ENCODE measurements at regions not wholly inside any gene's neighbourhood (a gene's known extent, or its start where the extent isn't known, plus 50 kb on each side); places are given as distances from the start of the nearest gene placed in this dataset.

DNA sequence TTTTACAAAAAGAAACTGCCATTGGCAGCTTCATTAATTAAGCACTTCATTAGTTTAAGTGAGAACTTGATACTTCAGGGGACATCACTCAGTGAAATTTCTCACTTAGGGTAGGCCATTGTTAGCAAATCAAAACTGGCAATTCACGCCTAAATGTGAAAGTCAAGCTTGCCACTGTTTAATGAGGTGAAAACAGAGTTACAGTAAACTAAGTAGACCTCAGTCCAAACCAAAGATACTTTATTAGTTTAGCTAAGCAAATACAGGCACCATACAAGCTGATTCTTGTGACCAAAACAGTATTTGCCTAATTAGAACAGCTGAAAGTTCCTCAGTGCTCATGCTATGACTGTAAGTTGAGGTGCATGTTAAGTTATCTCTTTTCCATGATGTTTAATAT is 176.5 kb upstream of the CPNE8 start:
- no peak for DNase-seq (ENCODE audit: low read depth in 2 of 2)
- TF ChIP-seq, protein P1, sequence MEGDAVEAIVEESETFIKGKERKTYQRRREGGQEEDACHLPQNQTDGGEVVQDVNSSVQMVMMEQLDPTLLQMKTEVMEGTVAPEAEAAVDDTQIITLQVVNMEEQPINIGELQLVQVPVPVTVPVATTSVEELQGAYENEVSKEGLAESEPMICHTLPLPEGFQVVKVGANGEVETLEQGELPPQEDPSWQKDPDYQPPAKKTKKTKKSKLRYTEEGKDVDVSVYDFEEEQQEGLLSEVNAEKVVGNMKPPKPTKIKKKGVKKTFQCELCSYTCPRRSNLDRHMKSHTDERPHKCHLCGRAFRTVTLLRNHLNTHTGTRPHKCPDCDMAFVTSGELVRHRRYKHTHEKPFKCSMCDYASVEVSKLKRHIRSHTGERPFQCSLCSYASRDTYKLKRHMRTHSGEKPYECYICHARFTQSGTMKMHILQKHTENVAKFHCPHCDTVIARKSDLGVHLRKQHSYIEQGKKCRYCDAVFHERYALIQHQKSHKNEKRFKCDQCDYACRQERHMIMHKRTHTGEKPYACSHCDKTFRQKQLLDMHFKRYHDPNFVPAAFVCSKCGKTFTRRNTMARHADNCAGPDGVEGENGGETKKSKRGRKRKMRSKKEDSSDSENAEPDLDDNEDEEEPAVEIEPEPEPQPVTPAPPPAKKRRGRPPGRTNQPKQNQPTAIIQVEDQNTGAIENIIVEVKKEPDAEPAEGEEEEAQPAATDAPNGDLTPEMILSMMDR (IDR thresholded peaks at IDR 0.05; ENCODE audit: low read depth, low read length): no peak
- H3K4me3 ChIP-seq (replicated peaks in 1 of 2; ENCODE audit: low read depth in 2 of 2, low read length in 2 of 2): no peak overlapping the region

DNA sequence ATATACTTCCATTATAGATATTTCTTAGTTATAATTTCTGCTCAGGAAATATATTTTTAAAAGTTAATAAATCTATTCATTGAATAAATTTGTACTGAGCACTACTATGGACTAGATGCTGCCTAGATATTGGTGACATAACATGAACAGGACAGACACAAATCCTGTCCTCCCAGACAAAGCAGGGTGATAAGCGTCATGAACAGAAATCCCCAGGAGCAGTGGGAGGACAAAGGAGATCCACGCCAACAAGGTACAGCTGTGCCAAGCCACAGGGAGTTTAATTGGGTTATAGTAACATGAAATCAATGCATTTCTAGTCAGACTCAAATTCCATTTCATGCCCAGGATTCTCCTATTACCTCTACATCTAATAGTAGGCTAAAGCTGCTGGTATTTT is 171.8 kb upstream of the CPNE8 start:
- H3K4me3 ChIP-seq (replicated peaks in 1 of 2; ENCODE audit: low read depth in 2 of 2, low read length in 2 of 2): no peak overlapping the region
- no peak for DNase-seq (ENCODE audit: low read depth in 2 of 2)
- TF ChIP-seq, protein P1 (IDR thresholded peaks at IDR 0.05; ENCODE audit: low read depth, low read length): no peak

DNA sequence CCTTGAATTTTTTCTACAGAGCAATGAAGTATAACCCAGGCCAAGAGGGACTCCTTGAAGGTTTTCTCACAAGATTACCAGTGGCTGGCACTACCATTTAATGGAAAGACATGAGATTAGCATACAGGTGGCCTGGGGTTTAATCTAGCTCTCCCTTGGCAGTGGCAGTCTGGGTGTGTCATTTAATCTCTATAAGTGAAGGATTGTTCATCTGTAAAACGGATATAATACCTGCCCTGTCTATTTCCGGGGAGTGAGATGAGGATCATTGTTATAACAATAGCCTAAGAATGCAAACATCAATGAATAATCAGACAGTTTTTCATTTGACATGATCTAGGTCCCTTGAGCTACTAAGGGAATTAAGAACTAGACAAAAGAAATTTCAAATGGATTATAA is 168.7 kb upstream of the CPNE8 start:
- DNase-seq (ENCODE audit: low read depth in 2 of 2): no peak
- H3K4me3 ChIP-seq (replicated peaks in 1 of 2; ENCODE audit: low read depth in 2 of 2, low read length in 2 of 2): no peak overlapping the region
- TF ChIP-seq, protein P1 (IDR thresholded peaks at IDR 0.05; ENCODE audit: low read depth, low read length): no peak

DNA sequence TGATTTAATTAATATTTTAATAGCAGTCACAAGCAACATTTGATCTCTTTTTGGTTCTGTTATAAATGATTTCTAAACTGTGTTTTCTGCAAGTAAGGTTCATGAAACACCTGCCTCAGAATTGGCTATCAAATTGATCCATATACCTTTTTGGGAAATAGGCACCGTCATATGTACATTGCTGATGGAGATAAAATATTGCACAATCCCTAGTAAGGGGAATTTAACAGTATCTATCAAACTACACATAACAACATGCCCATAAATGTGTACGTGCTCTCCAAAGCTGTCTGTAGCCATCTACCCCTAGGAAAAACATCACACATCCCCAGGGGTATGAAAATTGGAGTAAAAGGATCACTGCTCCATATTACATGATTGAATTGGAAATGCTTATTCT is 167.3 kb upstream of the CPNE8 start:
- DNase-seq (ENCODE audit: low read depth in 2 of 2): no peak
- H3K4me3 ChIP-seq (replicated peaks in 1 of 2; ENCODE audit: low read depth in 2 of 2, low read length in 2 of 2): no peak overlapping the region
- TF ChIP-seq, protein P1 (IDR thresholded peaks at IDR 0.05; ENCODE audit: low read depth, low read length): no peak

DNA sequence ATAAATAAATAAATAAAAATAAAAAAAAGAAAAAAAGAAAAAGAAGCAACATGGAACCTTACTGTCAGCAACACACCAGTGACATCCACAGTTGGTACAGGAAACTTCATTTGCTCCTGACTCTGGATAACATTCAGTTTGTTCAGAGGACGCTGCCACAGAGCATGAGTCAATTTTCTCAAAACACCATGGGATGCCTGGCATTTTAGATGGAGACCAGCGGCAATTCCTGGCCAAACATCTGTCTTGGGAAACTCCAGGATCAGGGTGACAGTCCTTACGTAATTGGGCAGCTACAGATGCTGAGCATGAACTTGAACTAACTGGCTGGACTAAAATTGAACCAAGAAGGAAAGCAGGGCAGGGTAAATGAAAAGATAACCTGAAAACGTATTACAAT is 166.2 kb upstream of the CPNE8 start:
- no peak overlapping the region for H3K4me3 ChIP-seq (replicated peaks in 1 of 2; ENCODE audit: low read depth in 2 of 2, low read length in 2 of 2)
- TF ChIP-seq, protein P1 (IDR thresholded peaks at IDR 0.05; ENCODE audit: low read depth, low read length): no peak
- DNase-seq (ENCODE audit: low read depth in 2 of 2): no peak

DNA sequence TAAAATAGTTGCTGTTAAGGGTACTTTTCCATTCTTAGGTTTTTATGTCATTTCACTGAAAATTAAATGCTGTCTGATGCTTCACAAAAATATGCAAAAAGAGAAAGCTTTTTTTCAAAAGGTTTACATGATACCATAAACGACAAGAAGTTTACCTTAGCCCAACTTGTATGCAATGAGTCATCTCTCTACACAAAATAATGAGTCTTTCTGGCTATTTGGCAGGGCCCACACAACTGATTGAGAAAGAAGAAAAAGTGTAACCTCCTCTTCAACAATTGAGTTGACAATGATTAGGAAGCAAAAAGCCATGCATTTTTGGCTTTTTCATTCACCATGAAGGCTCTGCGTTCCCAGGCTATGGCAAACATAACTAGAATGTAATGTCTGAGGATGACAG is 165.4 kb upstream of the CPNE8 start:
- H3K4me3 ChIP-seq (replicated peaks in 1 of 2; ENCODE audit: low read depth in 2 of 2, low read length in 2 of 2): no peak overlapping the region
- TF ChIP-seq, protein P1 (IDR thresholded peaks at IDR 0.05; ENCODE audit: low read depth, low read length): no peak
- no peak for DNase-seq (ENCODE audit: low read depth in 2 of 2)

DNA sequence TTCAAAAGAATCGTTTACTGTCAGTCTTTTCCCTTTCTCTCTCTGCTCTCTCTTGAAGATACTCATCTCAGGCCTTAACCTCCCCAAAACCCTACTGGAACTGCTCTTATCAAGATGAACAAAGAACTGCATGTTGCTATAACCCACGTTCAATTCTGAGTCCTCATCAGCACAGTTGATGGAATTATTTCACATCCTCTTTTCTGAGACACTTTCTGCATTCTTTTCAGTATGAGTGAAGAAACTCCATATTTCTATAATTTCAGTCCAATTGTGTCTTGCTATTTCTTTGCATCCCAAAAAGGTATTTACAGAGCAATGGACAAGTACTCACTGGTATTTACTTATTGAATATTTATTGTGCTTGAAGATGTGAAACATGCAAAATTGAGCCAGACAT is 160.1 kb upstream of the CPNE8 start:
- TF ChIP-seq, protein P1 (IDR thresholded peaks at IDR 0.05; ENCODE audit: low read depth, low read length): no peak
- no peak for DNase-seq (ENCODE audit: low read depth in 2 of 2)
- no peak overlapping the region for H3K4me3 ChIP-seq (replicated peaks in 1 of 2; ENCODE audit: low read depth in 2 of 2, low read length in 2 of 2)

Data from cardiac fibroblast (primary cell).